ENCODE measurements at regions not wholly inside any gene's neighbourhood (a gene's known extent, or its start where the extent isn't known, plus 50 kb on each side); places are given as distances from the start of the nearest gene placed in this dataset.

DNA sequence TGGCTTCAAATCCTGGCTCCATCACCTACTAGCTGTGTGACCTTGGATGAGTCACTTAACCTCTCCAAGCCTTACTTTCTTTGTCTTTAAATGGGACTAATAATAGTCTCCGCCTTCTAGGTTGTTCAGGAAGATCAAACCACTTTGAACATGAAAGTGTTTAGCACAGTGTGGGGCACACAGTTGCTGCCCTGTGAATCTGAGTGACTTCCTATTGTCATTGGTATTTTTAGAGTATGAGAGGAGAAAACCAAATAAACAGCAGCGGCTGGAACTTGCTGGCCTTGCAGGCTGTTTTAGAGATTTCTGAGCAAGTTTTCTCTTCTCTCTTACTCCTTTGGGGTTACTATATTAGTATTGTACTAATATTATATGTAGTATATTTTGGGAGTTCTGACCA lies 120.7 kb upstream of the MYL2 start:
- TF ChIP-seq, protein P1, sequence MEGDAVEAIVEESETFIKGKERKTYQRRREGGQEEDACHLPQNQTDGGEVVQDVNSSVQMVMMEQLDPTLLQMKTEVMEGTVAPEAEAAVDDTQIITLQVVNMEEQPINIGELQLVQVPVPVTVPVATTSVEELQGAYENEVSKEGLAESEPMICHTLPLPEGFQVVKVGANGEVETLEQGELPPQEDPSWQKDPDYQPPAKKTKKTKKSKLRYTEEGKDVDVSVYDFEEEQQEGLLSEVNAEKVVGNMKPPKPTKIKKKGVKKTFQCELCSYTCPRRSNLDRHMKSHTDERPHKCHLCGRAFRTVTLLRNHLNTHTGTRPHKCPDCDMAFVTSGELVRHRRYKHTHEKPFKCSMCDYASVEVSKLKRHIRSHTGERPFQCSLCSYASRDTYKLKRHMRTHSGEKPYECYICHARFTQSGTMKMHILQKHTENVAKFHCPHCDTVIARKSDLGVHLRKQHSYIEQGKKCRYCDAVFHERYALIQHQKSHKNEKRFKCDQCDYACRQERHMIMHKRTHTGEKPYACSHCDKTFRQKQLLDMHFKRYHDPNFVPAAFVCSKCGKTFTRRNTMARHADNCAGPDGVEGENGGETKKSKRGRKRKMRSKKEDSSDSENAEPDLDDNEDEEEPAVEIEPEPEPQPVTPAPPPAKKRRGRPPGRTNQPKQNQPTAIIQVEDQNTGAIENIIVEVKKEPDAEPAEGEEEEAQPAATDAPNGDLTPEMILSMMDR (IDR thresholded peaks at IDR 0.05): no peak
- no peak for TF ChIP-seq POLR2AphosphoS5 (IDR thresholded peaks at IDR 0.05)
